C4-2B (cell line): ENCODE measurements at regions not wholly inside any gene's neighbourhood (a gene's known extent, or its start where the extent isn't known, plus 50 kb on each side); places are given as distances from the start of the nearest gene placed in this dataset.

Experiments
- H3K27ac ChIP-seq: fragments of 450-650 bp; 2 replicates; pipeline ENCODE4 v1.5.1; 2017
- ZFX ChIP-seq: fragments of 450-650 bp; IDR thresholded peaks from 2 replicates; pipeline ENCODE4 v1.6.1; 2017
- TF ChIP-seq, protein P1 (sequence below): fragments of 450-650 bp; conservative IDR thresholded peaks from 2 replicates; pipeline ENCODE4 v1.5.1; 2017; ENCODE audit warnings: mild to moderate bottlenecking

- TF ChIP-seq, protein P1, sequence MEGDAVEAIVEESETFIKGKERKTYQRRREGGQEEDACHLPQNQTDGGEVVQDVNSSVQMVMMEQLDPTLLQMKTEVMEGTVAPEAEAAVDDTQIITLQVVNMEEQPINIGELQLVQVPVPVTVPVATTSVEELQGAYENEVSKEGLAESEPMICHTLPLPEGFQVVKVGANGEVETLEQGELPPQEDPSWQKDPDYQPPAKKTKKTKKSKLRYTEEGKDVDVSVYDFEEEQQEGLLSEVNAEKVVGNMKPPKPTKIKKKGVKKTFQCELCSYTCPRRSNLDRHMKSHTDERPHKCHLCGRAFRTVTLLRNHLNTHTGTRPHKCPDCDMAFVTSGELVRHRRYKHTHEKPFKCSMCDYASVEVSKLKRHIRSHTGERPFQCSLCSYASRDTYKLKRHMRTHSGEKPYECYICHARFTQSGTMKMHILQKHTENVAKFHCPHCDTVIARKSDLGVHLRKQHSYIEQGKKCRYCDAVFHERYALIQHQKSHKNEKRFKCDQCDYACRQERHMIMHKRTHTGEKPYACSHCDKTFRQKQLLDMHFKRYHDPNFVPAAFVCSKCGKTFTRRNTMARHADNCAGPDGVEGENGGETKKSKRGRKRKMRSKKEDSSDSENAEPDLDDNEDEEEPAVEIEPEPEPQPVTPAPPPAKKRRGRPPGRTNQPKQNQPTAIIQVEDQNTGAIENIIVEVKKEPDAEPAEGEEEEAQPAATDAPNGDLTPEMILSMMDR = no peak
- no peak for TF ChIP-seq ZFX
- no peak overlapping the region for H3K27ac ChIP-seq
Measured at GRCh38 chrX:773292-774025, 142.9 kb downstream of the SHOX start.

DNA sequence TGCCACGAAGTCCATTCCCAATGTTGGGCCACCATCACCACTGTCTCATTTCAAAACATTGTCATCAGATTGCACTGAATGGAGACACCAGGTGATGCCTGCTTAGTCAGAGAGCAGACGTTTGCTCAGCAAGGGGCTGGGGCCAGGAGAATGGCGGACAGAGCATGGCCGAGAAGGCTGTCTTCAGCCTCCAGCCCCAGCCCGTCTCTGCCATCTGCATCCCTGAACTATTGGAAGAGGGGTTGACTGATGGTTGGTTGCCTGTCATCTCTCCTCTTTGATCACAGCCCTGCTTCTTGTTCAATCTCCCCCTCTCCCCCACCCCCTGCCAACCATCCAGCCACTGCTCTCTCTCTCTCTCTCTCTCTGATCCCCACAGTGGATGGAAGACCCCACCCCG, 140.9 kb downstream of the SHOX start:
- H3K27ac ChIP-seq = no peak overlapping the region
- TF ChIP-seq ZFX = no peak
- TF ChIP-seq, protein P1 = no peak

- TF ChIP-seq, protein P1 = no peak
- TF ChIP-seq ZFX = no peak
- H3K27ac ChIP-seq = no peak overlapping the region
Measured at GRCh38 chrX:769796-770195, 139.2 kb downstream of the SHOX start.

DNA sequence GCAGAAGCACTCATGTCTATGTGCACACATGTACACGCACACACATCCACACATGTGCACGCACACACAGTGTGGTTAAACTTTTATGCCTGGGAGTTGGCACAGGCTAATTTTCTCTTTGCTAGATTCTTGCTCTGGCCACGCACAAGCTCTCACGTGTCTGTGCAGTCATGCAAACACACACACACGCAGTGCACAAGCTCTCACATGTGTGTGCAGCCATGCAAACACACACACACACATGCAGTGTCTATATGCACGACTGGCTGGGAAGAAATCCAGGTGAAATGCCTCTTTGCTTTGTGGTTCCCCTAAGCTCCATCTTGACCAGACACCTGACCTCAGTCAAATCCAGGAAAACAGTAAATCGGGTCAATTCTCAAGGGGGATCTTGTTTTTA, 138.0 kb downstream of the SHOX start:
- no peak overlapping the region for H3K27ac ChIP-seq
- TF ChIP-seq ZFX = no peak
- TF ChIP-seq, protein P1 = no peak

GRCh38 chrX:758917-759316, 128.3 kb downstream of the SHOX start:
- TF ChIP-seq, protein P1 = no peak
- TF ChIP-seq ZFX = no peak

DNA sequence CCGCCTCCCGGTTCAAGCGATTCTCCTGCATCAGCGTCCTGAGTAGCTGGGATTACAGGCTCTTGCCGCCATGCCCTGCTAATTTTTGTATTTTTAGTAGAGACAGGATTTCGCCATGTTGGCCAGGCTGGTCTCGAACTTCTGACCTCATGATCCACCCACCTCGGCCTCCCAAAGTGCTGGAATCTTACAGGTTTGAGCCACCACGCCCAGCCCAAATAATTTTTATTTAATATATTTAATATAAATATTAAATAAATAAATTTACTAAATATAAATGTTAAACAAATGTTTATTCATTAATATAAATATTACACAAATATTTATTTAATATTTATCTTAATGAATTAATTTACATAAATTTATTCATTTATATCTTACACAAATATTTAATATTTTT, 120.2 kb downstream of the SHOX start:
- no peak for TF ChIP-seq ZFX
- TF ChIP-seq, protein P1 = no peak
- H3K27ac ChIP-seq = no peak overlapping the region

More at GRCh38 chrX:758917-759316, 128.3 kb downstream of the SHOX start:
- H3K27ac ChIP-seq = no peak overlapping the region

DNA sequence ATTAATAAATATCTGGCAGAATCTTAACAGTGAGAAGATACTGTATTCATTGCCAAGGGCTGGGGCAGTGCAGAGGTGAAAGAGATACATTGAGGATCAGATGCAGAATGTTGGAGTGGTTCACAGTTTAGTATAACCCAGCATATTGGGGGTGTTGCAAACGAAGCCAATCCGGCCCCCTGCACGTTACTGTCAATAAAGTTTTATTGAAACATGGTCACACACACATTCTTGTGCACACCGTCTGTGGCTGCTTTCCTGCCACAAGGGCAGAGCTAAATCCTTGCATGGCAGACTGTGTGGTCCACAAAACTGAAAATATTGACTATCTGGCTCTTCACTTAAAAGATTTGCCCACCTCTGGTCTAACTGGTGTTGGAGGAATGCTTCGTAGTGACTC, 119.7 kb downstream of the SHOX start:
- no peak for TF ChIP-seq ZFX
- TF ChIP-seq, protein P1 = no peak

More for the DNA sequence above, 119.7 kb downstream of the SHOX start:
- no peak overlapping the region for H3K27ac ChIP-seq
